ENCODE measurements at regions not wholly inside any gene's neighbourhood (a gene's known extent, or its start where the extent isn't known, plus 50 kb on each side); places are given as distances from the start of the nearest gene placed in this dataset.

GRCh38 chr20:10939331-10939941 lies 265.6 kb upstream of the JAG1 start:
- Histone ChIP-seq H3K27ac (ENCODE audit: low read depth, low read length) (no peak overlapping the region), H3K36me3 (ENCODE audit: control insufficient read depth in 5 of 5, insufficient read depth in 5 of 5, low read length in 5 of 5) (no peaks in the 10 kb centered on the region), H3K9me3 (ENCODE audit: control insufficient read depth in 5 of 5, low read length in 5 of 5) (no peaks in the 10 kb centered on the region), H3K4me1 (ENCODE audit: control insufficient read depth in 5 of 5, insufficient read depth in 5 of 5, low read length in 5 of 5) (peaks cover 0 to 11% (median 0%) of the 10 kb centered on the region in 5 donors), H3K4me3 (ENCODE audit: low read depth in 1 of 5, low read length in 5 of 5) (no peak overlapping the region), H3K9ac (ENCODE audit: low read length in 5 of 5) (no peak overlapping the region), H3K27me3 (ENCODE audit: control insufficient read depth in 5 of 5, insufficient read depth in 4 of 5, low read length in 5 of 5) (no peaks in the 10 kb centered on the region)

- no peaks in the 10 kb centered on the region for H3K36me3 ChIP-seq (ENCODE audit: control insufficient read depth in 5 of 5, insufficient read depth in 5 of 5, low read length in 5 of 5)
- no peak overlapping the region for H3K4me3 ChIP-seq (ENCODE audit: low read depth in 1 of 5, low read length in 5 of 5)
- H3K9me3 ChIP-seq (ENCODE audit: control insufficient read depth in 5 of 5, low read length in 5 of 5), result no peaks in the 10 kb centered on the region
- peaks cover 0 to 5% (median 0%) of the 10 kb centered on the region in 5 donors for H3K4me1 ChIP-seq (ENCODE audit: control insufficient read depth in 5 of 5, insufficient read depth in 5 of 5, low read length in 5 of 5)
- H3K27me3 ChIP-seq (ENCODE audit: control insufficient read depth in 5 of 5, insufficient read depth in 4 of 5, low read length in 5 of 5), result no peaks in the 10 kb centered on the region
- no peak overlapping the region for H3K27ac ChIP-seq (ENCODE audit: low read depth, low read length)
- H3K9ac ChIP-seq (ENCODE audit: low read length in 5 of 5), result no peak overlapping the region
Measured at GRCh38 chr20:10940941-10941340, 267.1 kb upstream of the JAG1 start.

GRCh38 chr20:10943686-10944265 lies 270.0 kb upstream of the JAG1 start:
- Histone ChIP-seq H3K9me3 (ENCODE audit: control insufficient read depth in 5 of 5, low read length in 5 of 5) (no peaks in the 10 kb centered on the region), H3K27me3 (ENCODE audit: control insufficient read depth in 5 of 5, insufficient read depth in 4 of 5, low read length in 5 of 5) (no peaks in the 10 kb centered on the region), H3K36me3 (ENCODE audit: control insufficient read depth in 5 of 5, insufficient read depth in 5 of 5, low read length in 5 of 5) (no peaks in the 10 kb centered on the region), H3K9ac (ENCODE audit: low read length in 5 of 5) (no peak overlapping the region), H3K4me3 (ENCODE audit: low read depth in 1 of 5, low read length in 5 of 5) (no peak overlapping the region), H3K27ac (ENCODE audit: low read depth, low read length) (no peak overlapping the region), H3K4me1 (ENCODE audit: control insufficient read depth in 5 of 5, insufficient read depth in 5 of 5, low read length in 5 of 5) (no peaks in the 10 kb centered on the region)

GRCh38 chr20:10946124-10946880 lies 272.5 kb upstream of the JAG1 start:
- no peaks in the 10 kb centered on the region for H3K36me3 ChIP-seq (ENCODE audit: control insufficient read depth in 5 of 5, insufficient read depth in 5 of 5, low read length in 5 of 5)
- H3K9ac ChIP-seq (ENCODE audit: low read length in 5 of 5), result no peak overlapping the region
- H3K4me3 ChIP-seq (ENCODE audit: low read depth in 1 of 5, low read length in 5 of 5), result no peak overlapping the region
- no peaks in the 10 kb centered on the region for H3K27me3 ChIP-seq (ENCODE audit: control insufficient read depth in 5 of 5, insufficient read depth in 4 of 5, low read length in 5 of 5)
- no peaks in the 10 kb centered on the region for H3K4me1 ChIP-seq (ENCODE audit: control insufficient read depth in 5 of 5, insufficient read depth in 5 of 5, low read length in 5 of 5)
- no peak overlapping the region for H3K27ac ChIP-seq (ENCODE audit: low read depth, low read length)
- no peaks in the 10 kb centered on the region for H3K9me3 ChIP-seq (ENCODE audit: control insufficient read depth in 5 of 5, low read length in 5 of 5)

- H3K27ac ChIP-seq (ENCODE audit: low read depth, low read length), result no peak overlapping the region
- no peak overlapping the region for H3K9ac ChIP-seq (ENCODE audit: low read length in 5 of 5)
- H3K9me3 ChIP-seq (ENCODE audit: control insufficient read depth in 5 of 5, low read length in 5 of 5), result no peaks in the 10 kb centered on the region
- H3K4me3 ChIP-seq (ENCODE audit: low read depth in 1 of 5, low read length in 5 of 5), result no peak overlapping the region
- H3K36me3 ChIP-seq (ENCODE audit: control insufficient read depth in 5 of 5, insufficient read depth in 5 of 5, low read length in 5 of 5), result no peaks in the 10 kb centered on the region
- H3K4me1 ChIP-seq (ENCODE audit: control insufficient read depth in 5 of 5, insufficient read depth in 5 of 5, low read length in 5 of 5), result no peaks in the 10 kb centered on the region
- no peaks in the 10 kb centered on the region for H3K27me3 ChIP-seq (ENCODE audit: control insufficient read depth in 5 of 5, insufficient read depth in 4 of 5, low read length in 5 of 5)
Measured at GRCh38 chr20:10947726-10948125, 273.9 kb upstream of the JAG1 start.

- H3K27ac ChIP-seq (ENCODE audit: low read depth, low read length), result no peak overlapping the region
- H3K9me3 ChIP-seq (ENCODE audit: control insufficient read depth in 5 of 5, low read length in 5 of 5), result no peaks in the 10 kb centered on the region
- H3K36me3 ChIP-seq (ENCODE audit: control insufficient read depth in 5 of 5, insufficient read depth in 5 of 5, low read length in 5 of 5), result no peaks in the 10 kb centered on the region
- no peaks in the 10 kb centered on the region for H3K4me1 ChIP-seq (ENCODE audit: control insufficient read depth in 5 of 5, insufficient read depth in 5 of 5, low read length in 5 of 5)
- H3K4me3 ChIP-seq (ENCODE audit: low read depth in 1 of 5, low read length in 5 of 5), result no peak overlapping the region
- H3K27me3 ChIP-seq (ENCODE audit: control insufficient read depth in 5 of 5, insufficient read depth in 4 of 5, low read length in 5 of 5), result no peaks in the 10 kb centered on the region
- H3K9ac ChIP-seq (ENCODE audit: low read length in 5 of 5), result no peak overlapping the region
Measured at GRCh38 chr20:10949930-10950783, 276.4 kb upstream of the JAG1 start.

- no peaks in the 10 kb centered on the region for H3K27me3 ChIP-seq (ENCODE audit: control insufficient read depth in 5 of 5, insufficient read depth in 4 of 5, low read length in 5 of 5)
- H3K27ac ChIP-seq (ENCODE audit: low read depth, low read length), result no peak overlapping the region
- no peak overlapping the region for H3K9ac ChIP-seq (ENCODE audit: low read length in 5 of 5)
- no peaks in the 10 kb centered on the region for H3K4me1 ChIP-seq (ENCODE audit: control insufficient read depth in 5 of 5, insufficient read depth in 5 of 5, low read length in 5 of 5)
- H3K9me3 ChIP-seq (ENCODE audit: control insufficient read depth in 5 of 5, low read length in 5 of 5), result no peaks in the 10 kb centered on the region
- no peak overlapping the region for H3K4me3 ChIP-seq (ENCODE audit: low read depth in 1 of 5, low read length in 5 of 5)
- H3K36me3 ChIP-seq (ENCODE audit: control insufficient read depth in 5 of 5, insufficient read depth in 5 of 5, low read length in 5 of 5), result no peaks in the 10 kb centered on the region
Measured at GRCh38 chr20:10951216-10951615, 277.4 kb upstream of the JAG1 start.

GRCh38 chr20:10951904-10952303 lies 278.1 kb upstream of the JAG1 start:
- H3K27ac ChIP-seq (ENCODE audit: low read depth, low read length), result no peak overlapping the region
- H3K36me3 ChIP-seq (ENCODE audit: control insufficient read depth in 5 of 5, insufficient read depth in 5 of 5, low read length in 5 of 5), result no peaks in the 10 kb centered on the region
- no peaks in the 10 kb centered on the region for H3K27me3 ChIP-seq (ENCODE audit: control insufficient read depth in 5 of 5, insufficient read depth in 4 of 5, low read length in 5 of 5)
- H3K9ac ChIP-seq (ENCODE audit: low read length in 5 of 5), result no peak overlapping the region
- no peaks in the 10 kb centered on the region for H3K4me1 ChIP-seq (ENCODE audit: control insufficient read depth in 5 of 5, insufficient read depth in 5 of 5, low read length in 5 of 5)
- H3K9me3 ChIP-seq (ENCODE audit: control insufficient read depth in 5 of 5, low read length in 5 of 5), result no peaks in the 10 kb centered on the region
- H3K4me3 ChIP-seq (ENCODE audit: low read depth in 1 of 5, low read length in 5 of 5), result no peak overlapping the region

GRCh38 chr20:10953437-10953836 lies 279.6 kb upstream of the JAG1 start:
- Histone ChIP-seq H3K27me3 (ENCODE audit: control insufficient read depth in 5 of 5, insufficient read depth in 4 of 5, low read length in 5 of 5) (no peaks in the 10 kb centered on the region), H3K9ac (ENCODE audit: low read length in 5 of 5) (no peak overlapping the region), H3K9me3 (ENCODE audit: control insufficient read depth in 5 of 5, low read length in 5 of 5) (no peaks in the 10 kb centered on the region), H3K4me1 (ENCODE audit: control insufficient read depth in 5 of 5, insufficient read depth in 5 of 5, low read length in 5 of 5) (peaks cover 0 to 5% (median 0%) of the 10 kb centered on the region in 5 donors), H3K36me3 (ENCODE audit: control insufficient read depth in 5 of 5, insufficient read depth in 5 of 5, low read length in 5 of 5) (no peaks in the 10 kb centered on the region), H3K27ac (ENCODE audit: low read depth, low read length) (no peak overlapping the region), H3K4me3 (ENCODE audit: low read depth in 1 of 5, low read length in 5 of 5) (no peak overlapping the region)

Data from subcutaneous abdominal adipose tissue (tissue), 5 donors.